Cardiac septum (tissue), 1 donor: ENCODE measurements at regions not wholly inside any gene's neighbourhood (a gene's known extent, or its start where the extent isn't known, plus 50 kb on each side); places are given as distances from the start of the nearest gene placed in this dataset.
"Not testable (repeated sequence)": the region's sequence is repeated elsewhere in the genome, so short reads cannot be mapped to it uniquely, and the experiment has no call there.

ENCODE experiments used
- DNase-seq: peaks from one replicate; pipeline ENCODE4 v3.0.0-alpha.2; 2020; ENCODE audit warnings: low spot score
- intact Hi-C: fragments of 100-400 bp; cut with DNase I; formaldehyde crosslinking; loops from one replicate; pipeline ENCODE4 v1.14.0; 2022
- donor health status: DM: no; HTN: no; CAD: no.

GRCh38 chr12:76189851-76190250 lies 105.4 kb upstream of the NAP1L1 start:
- no peak for DNase-seq
- intact Hi-C loops, result no loop called here

GRCh38 chr12:76187177-76187576 lies 102.7 kb upstream of the NAP1L1 start:
- no peak for DNase-seq
- intact Hi-C loops, result no loop called here

GRCh38 chr12:76186131-76186906 lies 101.8 kb upstream of the NAP1L1 start:
- intact Hi-C loops, result no loop called here
- DNase-seq, result no peak

GRCh38 chr12:76183459-76184186 lies 99.1 kb upstream of the NAP1L1 start:
- intact Hi-C loops, result no loop called here
- DNase-seq, result no peak

- intact Hi-C loops, result no loop called here
- no peak for DNase-seq
Observed at GRCh38 chr12:76180401-76181277, 96.2 kb upstream of the NAP1L1 start.

- intact Hi-C loops, result no loop called here
Observed at GRCh38 chr12:76178452-76178851, 94.0 kb upstream of the NAP1L1 start.

GRCh38 chr12:76177821-76178220 lies 93.3 kb upstream of the NAP1L1 start:
- intact Hi-C loops, result no loop called here
- DNase-seq, result no peak

More at GRCh38 chr12:76178452-76178851, 94.0 kb upstream of the NAP1L1 start:
- no peak for DNase-seq

- no peak for DNase-seq
- intact Hi-C loops, result no loop called here
Observed at GRCh38 chr12:76176940-76177339, 92.5 kb upstream of the NAP1L1 start.

- intact Hi-C loops, result not testable (repeated sequence)
Observed at GRCh38 chr12:76175946-76176345, 91.5 kb upstream of the NAP1L1 start.

GRCh38 chr12:76173756-76174155 lies 89.3 kb upstream of the NAP1L1 start:
- intact Hi-C loops, result no loop called here

More at GRCh38 chr12:76175946-76176345, 91.5 kb upstream of the NAP1L1 start:
- not testable (repeated sequence) for DNase-seq

GRCh38 chr12:76158518-76159321 lies 74.2 kb upstream of the NAP1L1 start:
- no peak for DNase-seq
- intact Hi-C loops, result loop anchor here (5.0 kb wide), 1 partner anchor 189 kb away; the partner anchor contains the start of gene BBS10

More at GRCh38 chr12:76173756-76174155, 89.3 kb upstream of the NAP1L1 start:
- DNase-seq, result no peak

- DNase-seq, result no peak
- intact Hi-C loops, result loop anchor here (5.0 kb wide), 1 partner anchor 191 kb away; the partner anchor contains the start of gene BBS10
Observed at GRCh38 chr12:76156726-76157125, 72.2 kb upstream of the NAP1L1 start.

- intact Hi-C loops, result loop anchor here (5.0 kb wide), 1 partner anchor 191 kb away; the partner anchor contains the start of gene BBS10
- no peak for DNase-seq
Observed at GRCh38 chr12:76156314-76156713, 71.8 kb upstream of the NAP1L1 start.

- intact Hi-C loops, result loop anchor here (5.0 kb wide), 1 partner anchor 192 kb away; the partner anchor contains the start of gene BBS10
- no peak for DNase-seq
Observed at GRCh38 chr12:76155157-76155670, 70.7 kb upstream of the NAP1L1 start.

- intact Hi-C loops, result no loop called here
- DNase-seq, result no peak
Observed at GRCh38 chr12:76153616-76154015, 69.1 kb upstream of the NAP1L1 start.

GRCh38 chr12:76152181-76152807 lies 67.8 kb upstream of the NAP1L1 start:
- no peak for DNase-seq
- intact Hi-C loops, result no loop called here

GRCh38 chr12:76144245-76144549 lies 59.7 kb upstream of the NAP1L1 start:
- DNase-seq, result no peak
- intact Hi-C loops, result no loop called here
